NCI-H1105 treated with DMSO at 0.1 percent for 48 hours (cell line): ENCODE measurements at regions not wholly inside any gene's neighbourhood (a gene's known extent, or its start where the extent isn't known, plus 50 kb on each side); places are given as distances from the start of the nearest gene placed in this dataset.

Source experiments
- DNase-seq: peaks from one replicate; lab custom pipeline; 2025; lab: John Stamatoyannopoulos, UW

DNA sequence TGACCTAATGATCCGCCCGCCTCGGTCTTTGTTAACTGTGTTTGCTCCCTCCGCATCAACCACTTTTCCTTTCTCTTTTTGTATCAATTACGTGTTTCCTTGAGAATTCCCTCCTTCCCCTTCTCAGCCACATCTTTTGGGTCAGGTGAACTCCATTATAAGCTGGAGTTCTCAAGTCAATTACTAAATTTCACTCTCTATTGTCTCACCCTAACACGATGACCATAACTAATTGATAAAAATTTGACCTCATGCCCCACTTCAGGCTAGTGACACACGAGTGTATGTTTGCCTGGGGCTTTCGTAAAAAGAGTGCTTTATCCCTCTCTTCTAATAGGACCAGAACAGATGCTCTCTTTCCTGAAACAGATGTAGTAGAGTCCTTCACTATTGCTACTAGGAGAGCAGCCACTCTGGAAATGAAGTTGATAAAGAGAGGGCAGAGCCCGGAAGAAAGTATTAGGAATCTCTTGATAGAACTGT lies 403.6 kb upstream of the ANXA10 start:
- no peak for DNase-seq

DNA sequence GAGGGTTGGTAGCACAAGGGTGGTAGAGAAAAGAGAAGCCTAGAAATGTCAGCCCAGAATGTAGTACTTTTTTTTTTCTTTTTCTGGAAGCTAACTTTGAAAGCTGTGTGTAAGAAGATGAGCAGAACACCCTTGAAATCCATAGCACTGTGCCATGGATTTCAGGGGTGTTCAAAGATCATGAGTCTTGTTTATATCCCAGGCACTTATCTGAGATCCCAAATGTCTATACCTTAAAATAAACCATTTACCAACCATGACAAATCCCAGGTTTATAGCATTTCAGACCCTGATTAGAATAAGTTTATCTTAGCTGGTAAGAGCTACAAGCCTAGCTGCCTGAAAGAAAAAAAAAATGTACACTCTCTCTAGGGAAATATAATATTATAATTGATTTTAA lies 389.9 kb upstream of the ANXA10 start:
- DNase-seq: no peak

DNA sequence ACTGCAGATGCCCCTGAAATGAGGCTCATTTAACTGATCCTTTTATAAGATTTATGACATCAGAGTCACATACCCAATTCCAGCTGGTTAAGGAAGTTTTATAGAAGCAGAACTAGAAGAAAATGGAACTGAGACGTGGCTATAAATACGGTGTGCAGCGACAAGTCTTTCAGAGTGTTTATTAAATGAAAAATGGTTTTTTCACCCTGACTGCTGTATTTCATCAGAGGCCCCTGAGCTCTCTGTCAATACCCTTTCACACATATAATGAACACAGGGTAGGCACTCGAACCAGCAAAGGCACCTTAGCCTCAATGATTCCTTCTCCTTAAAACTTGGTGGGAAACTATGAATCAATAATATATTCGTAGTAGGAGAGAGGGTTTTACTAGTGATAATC lies 380.8 kb upstream of the ANXA10 start:
- no peak for DNase-seq

DNA sequence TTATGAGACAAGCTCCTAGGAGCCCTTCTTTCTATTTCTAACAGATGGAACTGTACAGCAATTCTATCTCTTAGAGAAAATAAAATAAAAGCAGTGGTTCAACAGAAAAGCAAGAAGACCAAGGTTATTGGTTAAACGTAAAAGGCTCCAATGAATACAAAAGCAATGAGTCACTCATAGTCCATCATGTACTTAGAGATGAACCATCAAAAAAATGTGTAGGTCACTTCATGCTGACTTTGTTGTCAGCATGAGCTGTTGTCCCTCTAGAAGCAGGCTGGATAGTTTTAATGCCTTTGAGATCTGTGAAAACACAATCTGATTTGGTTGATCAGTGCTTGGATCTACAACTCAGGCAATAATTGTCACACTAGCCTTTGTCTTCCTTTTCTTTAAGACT lies 378.6 kb upstream of the ANXA10 start:
- no peak for DNase-seq

DNA sequence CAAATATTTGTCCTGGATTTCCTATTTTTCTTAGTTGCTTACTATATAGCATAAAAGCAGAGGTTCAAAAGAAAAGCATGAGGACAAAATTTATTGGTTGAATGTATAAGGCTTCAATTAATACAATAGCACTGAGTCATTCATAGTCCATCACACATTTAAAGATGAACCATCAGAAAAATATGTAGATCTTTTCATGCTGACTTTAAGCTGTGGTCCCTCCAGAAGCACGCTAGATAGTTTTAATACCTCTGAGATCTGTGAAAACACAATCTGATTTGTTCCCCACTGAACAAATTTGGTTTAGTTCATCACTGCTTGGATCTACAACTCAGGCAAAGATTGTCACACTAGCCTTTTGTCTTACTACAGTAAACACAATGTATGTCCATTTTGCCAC lies 377.2 kb upstream of the ANXA10 start:
- no peak for DNase-seq

DNA sequence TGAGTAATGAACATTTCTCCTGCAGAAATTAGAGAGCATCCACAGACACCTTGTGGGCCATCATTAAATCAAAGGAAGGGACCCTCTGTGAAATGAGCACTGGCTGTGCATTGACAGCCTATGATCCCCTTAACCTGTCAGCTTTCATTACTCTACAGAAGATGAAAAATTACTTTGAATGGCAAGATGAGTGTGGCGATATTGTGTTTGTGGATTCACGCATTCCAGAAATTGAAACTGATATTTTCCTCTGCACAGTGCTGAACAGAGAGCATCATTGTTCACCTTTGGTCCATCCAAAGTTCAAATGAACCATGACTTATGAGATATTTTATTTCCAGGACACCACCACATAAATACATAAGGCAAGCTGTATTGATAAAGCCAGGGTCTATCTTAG lies 374.8 kb upstream of the ANXA10 start:
- no peak for DNase-seq

DNA sequence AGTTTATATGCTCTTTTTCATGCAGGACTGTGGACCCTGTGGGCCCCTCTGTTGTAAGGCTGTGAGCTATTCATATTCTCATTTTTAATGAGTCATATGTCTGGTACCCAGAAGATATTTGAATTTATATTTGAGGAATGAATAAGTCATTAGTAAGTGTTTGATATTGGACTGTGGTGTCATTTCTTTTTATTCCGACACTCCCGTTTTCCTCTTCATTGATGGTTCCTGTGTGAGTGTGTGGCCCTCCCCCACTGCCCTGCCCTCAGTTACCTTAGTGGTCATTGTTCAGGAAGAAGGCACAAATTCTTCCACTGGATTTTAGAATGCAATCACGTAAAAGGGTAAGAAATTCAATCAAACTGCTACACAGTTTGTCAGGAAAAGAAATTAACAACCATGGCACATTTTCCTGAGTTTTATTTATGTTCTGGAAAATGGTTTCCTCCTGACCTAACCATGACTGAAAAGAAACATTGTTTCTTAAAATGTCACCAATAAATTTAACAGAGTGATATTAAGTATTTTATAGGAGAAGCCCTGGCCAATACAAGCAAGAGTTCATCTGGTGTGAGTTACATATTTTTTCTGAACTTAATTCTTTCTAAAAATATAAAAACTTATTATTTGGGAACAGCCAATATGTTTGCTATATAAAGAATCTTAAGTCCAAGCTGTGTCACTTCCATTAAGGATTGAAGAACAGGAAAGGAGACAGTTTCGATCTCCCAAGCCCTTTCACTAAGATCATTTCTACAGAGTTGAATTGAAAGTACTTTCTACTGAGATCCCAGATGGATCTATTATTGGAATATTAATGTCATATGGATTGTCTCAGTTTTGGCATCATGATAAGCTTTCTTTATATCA lies 370.5 kb upstream of the ANXA10 start:
- no peak for DNase-seq

DNA sequence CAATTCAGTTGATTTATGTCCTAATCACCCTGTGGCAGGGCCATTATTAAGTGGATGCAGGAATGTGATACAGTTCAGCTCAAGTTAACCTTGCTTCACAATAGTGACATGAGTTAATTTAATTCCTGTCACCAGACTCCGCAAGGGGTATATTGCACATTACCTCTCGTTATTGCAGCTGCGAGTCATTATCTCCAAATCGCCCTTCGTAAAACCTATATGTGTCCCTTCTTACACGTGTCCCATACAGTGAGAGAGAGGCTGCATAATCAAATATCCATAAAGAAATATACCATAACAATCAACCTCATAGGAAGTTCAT lies 369.9 kb upstream of the ANXA10 start:
- no peak for DNase-seq

DNA sequence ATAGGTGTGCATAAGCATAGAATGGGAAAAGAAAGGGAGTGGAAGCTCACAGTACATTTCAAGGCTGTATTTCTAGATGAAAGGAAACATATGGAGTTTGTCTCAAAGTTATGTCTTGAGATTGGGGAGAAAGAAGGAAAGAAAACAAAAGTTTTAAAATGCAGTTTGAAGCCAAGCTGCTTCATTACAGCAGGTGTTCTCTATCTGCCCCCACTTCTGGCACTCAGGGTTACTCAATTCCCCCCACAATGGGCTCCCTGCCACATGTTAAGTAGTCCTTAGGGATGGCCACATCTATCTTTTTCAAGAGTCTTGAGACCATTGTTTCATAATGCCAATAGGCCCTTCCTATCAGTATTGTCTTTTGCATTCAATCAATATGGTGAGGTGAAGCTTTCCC lies 367.4 kb upstream of the ANXA10 start:
- no peak for DNase-seq

DNA sequence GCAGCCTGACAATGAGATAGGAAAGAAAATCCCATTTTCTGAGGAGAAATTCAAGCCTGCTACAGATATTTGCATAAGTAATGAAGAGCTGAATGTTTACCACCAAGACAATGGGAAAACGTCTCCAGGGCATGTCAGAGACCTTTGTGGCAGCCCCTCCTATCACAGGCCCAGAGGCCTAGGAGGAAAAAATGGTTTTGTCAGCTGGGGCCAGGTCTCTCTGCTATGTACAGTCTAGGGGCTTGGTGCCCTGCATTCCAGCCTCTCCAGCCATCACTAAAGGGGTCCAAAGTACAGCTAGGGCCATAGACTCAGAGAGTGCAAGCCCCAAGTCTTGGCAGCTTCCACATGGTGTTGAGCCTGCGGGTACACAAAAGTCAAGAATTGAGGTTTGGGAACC lies 361.6 kb upstream of the ANXA10 start:
- no peak for DNase-seq

DNA sequence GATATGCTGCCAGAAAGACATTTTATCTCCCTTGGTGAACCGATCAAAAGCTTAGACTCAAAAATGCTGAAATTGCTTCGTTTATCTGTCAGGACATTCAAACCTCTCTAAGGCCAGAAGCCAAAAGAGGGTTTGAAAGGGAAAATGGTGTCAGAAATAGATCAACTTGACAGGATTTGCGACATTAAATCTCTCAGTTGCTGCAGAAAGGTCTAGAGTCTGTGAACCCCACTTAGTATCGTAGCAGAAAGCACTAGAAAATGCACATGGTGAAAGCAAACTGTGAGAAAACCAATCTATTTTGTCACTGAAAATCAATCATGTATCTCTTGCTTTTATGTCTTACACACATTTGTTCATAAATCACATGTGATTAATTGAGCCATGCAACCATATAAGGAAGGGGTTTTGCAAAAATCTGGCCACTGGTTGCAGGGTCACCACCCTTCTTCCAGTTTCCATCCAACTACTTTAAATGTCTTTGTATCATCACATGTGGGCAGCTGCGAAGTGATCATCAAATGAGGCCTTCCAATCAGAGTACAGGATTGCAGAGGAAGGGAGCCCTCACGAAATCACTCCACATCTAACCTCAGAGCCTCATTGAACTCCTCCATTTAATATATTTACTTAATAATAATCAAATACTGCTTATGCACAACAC lies 347.2 kb upstream of the ANXA10 start:
- no peak for DNase-seq

DNA sequence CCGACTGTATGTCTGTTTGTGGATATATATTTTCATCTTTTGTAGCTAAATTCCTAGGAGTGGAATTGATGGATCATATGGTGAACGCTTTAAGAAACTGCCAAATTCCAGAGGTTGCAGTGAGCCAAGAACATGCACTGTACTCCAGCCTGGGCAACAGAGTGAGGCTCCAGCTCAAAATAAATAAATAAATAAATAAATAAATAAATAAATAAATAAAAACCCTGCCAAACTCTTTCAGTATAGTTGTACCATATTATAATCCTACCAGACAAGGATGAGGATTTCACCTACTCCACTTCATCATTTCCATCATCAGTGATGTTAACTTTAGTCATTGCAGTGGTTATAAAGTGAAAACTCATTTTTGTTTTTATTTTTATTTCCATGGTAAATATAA lies 325.1 kb upstream of the ANXA10 start:
- DNase-seq: no peak

DNA sequence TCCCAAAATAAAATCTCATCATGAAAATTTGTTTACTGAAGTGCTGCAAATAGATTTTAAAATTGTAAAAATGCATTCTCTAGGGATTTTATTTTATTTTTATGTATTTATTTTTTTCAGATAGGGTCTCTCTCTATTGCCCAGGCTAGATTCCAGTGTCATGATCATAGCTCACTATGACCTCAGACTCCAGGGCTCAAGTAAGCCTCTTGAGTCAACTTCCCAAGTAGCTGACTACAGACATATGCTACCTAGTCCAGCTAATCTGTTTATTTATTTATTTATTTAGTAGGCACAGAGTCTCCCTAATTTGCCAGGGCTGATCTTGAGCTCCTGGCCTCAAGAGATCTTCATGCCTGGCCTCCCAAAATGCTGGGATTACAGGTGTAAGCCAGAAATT lies 317.7 kb upstream of the ANXA10 start:
- no peak for DNase-seq

DNA sequence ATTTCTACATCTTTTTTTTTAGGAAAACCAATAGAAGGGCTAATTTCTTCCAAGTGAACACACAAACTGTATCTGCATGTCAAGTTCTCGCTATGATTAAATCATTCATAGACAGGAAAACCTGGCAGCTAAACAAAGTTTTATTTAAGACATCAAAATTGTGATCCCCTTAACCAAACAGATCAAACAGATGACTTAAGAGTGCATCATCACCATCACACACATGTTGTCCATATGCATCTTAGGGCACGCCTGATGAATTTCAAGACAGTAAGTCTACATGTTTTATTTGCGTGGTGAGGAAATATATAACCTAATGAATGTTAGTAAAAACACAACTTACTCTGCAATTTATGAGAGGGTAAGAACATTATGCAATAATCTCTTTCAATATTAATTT lies 317.0 kb upstream of the ANXA10 start:
- DNase-seq: no peak

DNA sequence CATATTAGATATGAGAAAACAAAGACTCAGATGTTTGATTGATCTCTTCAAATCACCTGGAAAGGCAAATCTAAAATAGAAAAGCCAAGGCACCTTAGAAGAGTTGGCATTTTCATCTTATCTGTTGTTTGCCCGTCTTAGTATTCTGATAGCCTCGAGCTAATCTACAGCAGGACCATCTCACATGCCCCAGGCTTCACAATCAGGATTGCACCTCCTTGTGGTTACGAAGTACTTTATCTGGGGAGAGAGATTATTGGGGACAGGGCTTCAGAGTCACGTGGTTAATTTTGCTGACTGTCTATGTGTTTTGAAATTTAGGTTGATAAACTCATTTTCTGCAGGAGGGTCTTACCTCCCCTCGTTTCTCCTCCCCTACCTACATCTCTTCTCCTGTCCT lies 313.1 kb upstream of the ANXA10 start:
- DNase-seq: no peak

DNA sequence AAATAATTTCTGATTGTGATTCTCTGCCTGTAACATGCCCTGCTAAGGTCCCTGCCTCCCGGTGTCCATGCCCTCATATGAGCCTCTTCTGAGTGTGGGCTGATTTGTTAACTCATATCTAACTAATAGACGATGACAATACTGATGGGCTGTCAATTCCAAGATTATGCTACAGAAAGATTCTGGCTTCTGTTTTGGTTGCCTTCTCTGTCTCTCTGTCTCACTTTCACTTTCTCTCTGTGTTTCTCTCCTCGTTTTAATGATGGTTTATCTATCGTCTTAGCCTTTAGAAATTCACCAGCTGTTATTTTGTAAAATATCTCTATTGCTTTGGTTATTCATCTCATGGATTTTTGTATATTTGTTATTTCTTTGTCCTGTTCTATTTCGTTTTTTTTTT lies 312.5 kb upstream of the ANXA10 start:
- DNase-seq: no peak

DNA sequence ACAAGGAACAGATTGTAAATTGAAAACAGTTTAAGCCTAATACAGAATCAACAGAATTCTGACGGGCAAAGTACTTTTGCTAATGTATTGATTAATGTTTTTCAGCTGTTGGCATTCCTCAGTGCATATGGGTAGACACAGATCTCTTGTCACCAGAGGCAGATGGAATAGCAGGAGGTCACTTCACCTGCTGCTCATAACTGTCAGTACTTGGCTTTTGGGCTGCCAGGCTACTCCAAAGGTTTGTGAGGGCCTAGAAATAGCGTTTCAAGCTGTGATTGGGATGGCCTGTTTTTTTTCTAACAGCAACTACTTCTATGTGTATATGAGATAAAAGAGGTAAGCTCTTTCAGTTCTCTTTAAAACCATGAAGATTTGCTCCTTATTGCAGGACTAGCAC lies 307.5 kb upstream of the ANXA10 start:
- no peak for DNase-seq

DNA sequence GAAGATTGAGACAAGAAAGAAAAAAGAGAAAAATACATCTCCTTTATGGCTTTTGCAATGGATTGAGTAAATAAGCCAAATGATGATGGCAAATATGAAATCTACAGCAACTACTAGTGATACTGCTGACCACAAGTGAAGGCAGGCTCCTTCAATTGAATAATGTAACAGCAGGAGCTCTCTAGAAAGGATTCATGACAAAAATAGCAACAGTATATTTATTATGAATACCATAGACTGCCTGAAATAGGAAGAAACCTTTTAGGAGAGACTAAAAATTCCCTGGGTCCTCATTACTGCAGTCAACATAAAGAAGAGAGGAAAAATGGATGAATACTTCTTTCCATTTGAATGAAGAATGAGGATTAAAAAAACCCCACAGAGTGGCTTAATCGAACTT lies 306.8 kb upstream of the ANXA10 start:
- no peak for DNase-seq

DNA sequence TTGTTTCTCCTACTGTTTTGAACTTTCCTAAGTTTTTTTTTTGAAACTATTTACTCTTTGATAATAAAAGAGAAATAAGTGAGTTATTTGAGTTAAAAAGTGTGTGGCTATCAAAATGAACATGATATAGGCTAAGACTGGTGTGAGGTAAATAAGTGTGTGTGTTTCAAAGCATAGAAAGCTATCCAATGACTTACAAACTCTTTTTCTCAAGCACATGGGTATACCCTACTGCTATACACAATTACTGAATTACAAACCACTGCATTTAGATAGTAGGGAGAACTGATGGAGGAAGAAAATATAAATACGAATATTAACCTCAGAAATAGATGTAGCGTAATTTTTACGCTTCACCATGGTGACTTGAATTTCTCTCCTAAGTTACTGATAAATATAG lies 305.8 kb upstream of the ANXA10 start:
- DNase-seq: no peak

DNA sequence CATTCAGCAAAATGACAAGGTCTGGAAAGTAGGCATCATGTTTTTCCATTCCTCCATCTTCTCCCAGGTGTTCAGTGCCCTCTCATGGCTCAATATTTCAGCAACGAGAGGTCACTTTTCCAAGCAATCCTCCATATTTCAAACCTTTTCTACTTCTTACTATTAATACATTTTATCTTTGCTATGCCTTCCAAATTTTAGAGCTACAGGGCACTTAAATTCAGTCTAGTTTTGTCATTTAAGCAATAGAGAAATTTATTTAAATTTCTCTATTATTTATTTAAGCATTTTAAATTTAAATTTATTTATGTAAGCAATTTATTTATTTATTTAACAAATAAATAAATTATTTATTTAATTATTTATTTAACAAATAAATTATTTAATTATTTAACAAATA lies 305.1 kb upstream of the ANXA10 start:
- DNase-seq: no peak

DNA sequence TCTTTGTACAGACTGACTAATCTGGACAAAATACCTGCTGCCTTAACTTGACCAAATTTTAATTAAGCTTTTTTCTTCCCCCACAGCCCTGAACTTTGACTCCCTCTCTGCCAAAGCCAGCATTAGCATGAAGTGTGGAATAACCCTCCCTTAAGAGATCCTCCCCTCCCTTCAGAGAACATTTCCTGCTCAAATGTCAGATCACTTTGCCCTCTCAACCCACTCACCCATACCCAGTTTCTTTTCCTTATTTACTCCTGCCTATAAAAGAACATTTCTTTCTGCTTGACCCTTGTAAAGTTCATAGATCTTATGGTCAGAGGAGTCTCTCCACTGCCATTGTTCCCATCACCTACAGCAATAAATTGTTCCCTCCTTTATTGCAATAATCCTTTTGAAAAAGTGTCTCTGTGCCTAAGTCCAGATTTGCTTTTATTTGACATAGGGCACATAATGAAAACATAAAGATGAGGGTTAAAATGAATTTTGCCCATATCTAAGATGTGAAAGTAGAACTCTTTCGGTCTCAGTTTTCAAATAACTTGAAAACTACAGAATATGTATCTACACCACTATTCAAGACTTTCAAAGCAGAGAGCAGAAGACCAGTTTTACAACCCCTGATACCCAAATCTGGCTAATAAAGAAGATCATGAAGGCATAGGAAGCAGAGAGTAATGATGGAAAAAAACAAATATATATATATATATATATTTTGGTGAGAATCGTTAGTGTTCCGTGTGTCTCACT lies 289.7 kb upstream of the ANXA10 start:
- no peak for DNase-seq

DNA sequence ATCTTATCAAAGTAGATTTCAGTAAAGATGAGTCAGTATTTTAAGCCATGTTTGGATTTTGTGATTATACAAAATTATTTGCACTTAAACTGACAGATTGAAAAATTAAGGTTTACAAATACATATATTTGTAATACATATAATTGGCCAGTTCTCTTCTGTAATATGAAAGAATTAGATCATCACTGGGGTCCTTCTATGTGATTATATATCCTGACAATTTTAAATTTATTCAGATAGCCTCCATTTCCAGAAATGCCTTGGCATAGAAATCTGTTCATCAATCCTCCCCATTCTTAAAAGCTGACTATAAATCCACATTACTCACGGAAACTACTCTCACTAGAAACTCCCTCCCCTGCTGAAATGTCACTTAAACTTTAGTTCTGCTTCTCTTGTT lies 280.4 kb upstream of the ANXA10 start:
- DNase-seq: no peak

DNA sequence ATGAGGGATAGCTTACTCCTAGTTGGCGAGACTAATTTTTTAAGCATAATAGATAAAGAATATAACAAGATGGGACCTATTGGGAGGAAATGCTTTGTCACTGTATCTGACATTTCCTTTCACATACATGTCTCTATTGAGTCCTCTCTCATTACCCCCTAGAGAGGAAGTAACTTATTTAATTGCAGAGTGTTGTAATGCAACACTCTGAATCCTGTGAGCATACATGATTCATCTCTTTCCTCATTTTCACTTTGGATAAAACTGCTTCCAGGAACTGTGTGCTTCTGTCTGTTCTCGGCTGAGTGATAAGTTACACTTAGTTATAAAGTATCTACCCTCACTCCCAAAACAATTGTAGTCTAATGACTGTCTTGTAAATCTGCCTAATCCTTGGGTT lies 266.1 kb upstream of the ANXA10 start:
- no peak for DNase-seq
